Lower lobe of right lung (tissue), 2 donors: ENCODE measurements at regions not wholly inside any gene's neighbourhood (a gene's known extent, or its start where the extent isn't known, plus 50 kb on each side); places are given as distances from the start of the nearest gene placed in this dataset.
A peak's percentile ranks its signal among the peaks of the same experiment; 100 is the strongest.

ENCODE experiments used
- ATAC-seq, 2 donors: fragments of 200-7000 bp; cut with Tn5 transposase; one replicate each; pipeline ENCODE4 v1.9.1; 2020 to 2022; ENCODE audit warnings: mild to moderate bottlenecking in 2 of 2, moderate library complexity in 2 of 2
- DNase-seq: peaks from one replicate; pipeline ENCODE4 v3.0.0-alpha.2; 2020
- H3K27ac ChIP-seq: fragments of 200-600 bp; one replicate; pipeline ENCODE4 v1.8.0; 2022
- H3K27me3 ChIP-seq: fragments of 200-600 bp; one replicate; pipeline ENCODE4 v1.8.0; 2022; ENCODE audit warnings: low read depth
- H3K36me3 ChIP-seq: fragments of 200-600 bp; one replicate; pipeline ENCODE4 v1.8.0; 2022; ENCODE audit warnings: mild to moderate bottlenecking
- H3K4me1 ChIP-seq: fragments of 200-600 bp; one replicate; pipeline ENCODE4 v1.8.0; 2022
- H3K4me3 ChIP-seq: fragments of 200-600 bp; one replicate; pipeline ENCODE4 v1.8.0; 2022; ENCODE audit warnings: mild to moderate bottlenecking
- H3K9me3 ChIP-seq: fragments of 200-600 bp; one replicate; pipeline ENCODE4 v1.8.0; 2022
- intact Hi-C: fragments of 100-400 bp; cut with DNase I; formaldehyde crosslinking; loops from one replicate; pipeline ENCODE4 v1.11.0; 2022
- TF ChIP-seq, protein P1 (sequence below): fragments of 200-600 bp; IDR thresholded peaks from one replicate; pipeline ENCODE4 v1.8.0; 2022; ENCODE audit warnings: antibody characterized with exemption, mild to moderate bottlenecking
- donor health status: DM: no; HTN: yes; CAD: no; lungs with severe emphysema.

DNA sequence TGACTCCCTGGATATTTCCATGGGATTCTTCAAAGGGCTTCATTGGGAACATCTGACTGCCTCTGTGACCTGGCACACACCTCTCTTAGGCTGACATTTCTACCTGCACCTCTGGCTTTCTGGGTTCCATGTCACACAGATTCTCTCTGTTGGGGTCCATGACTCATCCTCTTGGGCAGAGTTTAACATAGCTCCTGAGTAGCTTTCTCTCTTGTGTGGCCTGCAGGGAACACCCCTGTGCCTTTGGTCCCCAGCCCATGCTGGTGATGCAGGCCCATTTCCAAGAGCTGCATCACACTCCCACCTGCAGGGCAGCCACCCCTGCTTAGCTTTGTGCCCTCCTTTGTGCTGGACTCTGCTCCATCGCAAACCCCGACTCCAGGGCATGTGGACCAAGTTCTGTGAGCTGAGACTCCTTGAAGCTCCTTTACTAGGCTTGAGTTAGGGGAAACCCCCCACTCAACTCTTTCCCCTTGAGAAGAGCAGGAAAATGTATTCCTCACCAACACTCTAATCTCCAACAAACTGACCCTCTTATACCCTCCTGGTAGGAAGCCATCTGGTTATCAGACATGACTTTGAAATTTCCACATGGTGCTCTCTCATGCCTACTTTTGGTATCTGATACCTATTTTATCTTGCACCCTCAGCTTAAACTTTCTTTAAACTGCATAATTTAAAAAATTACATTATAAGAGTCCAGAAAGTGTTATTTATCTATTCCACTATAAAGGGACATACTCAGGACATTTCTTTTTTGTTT is 93.3 kb downstream of the ZNF777 start:
- no peaks in the 10 kb centered on the region for H3K4me1 ChIP-seq
- H3K36me3 ChIP-seq, result no peaks in the 10 kb centered on the region
- DNase-seq, result no peak
- intact Hi-C loops, result no loop called here
- no peak for ATAC-seq
- peaks cover 8% of the 10 kb centered on the region for H3K9me3 ChIP-seq
- H3K4me3 ChIP-seq, result no peak overlapping the region
- H3K27ac ChIP-seq, result no peak overlapping the region
- no peaks in the 10 kb centered on the region for H3K27me3 ChIP-seq
- TF ChIP-seq, protein P1, sequence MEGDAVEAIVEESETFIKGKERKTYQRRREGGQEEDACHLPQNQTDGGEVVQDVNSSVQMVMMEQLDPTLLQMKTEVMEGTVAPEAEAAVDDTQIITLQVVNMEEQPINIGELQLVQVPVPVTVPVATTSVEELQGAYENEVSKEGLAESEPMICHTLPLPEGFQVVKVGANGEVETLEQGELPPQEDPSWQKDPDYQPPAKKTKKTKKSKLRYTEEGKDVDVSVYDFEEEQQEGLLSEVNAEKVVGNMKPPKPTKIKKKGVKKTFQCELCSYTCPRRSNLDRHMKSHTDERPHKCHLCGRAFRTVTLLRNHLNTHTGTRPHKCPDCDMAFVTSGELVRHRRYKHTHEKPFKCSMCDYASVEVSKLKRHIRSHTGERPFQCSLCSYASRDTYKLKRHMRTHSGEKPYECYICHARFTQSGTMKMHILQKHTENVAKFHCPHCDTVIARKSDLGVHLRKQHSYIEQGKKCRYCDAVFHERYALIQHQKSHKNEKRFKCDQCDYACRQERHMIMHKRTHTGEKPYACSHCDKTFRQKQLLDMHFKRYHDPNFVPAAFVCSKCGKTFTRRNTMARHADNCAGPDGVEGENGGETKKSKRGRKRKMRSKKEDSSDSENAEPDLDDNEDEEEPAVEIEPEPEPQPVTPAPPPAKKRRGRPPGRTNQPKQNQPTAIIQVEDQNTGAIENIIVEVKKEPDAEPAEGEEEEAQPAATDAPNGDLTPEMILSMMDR, result no peak

DNA sequence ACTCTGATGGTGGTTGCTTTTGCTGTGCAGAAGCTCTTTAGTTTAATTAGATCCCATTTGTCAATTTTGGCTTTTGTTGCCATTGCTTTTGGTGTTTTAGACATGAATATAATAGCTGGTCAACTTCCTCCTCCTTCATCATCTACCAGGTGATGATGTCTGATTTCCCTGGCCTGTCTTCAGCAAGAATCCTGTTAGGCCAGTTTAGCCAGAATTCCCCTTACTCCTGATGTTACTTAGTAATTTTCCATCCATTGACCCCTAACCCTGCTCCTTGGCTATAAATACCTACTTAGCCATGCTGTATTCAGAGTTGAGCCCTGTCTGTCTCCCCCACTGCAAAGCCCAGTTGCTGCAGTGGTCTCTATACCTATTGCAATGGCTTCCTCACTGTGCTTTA is 91.4 kb downstream of the ZNF777 start:
- Histone ChIP-seq H3K4me1 (no peaks in the 10 kb centered on the region), H3K36me3 (no peaks in the 10 kb centered on the region), H3K27me3 (no peaks in the 10 kb centered on the region), H3K9me3 (peaks cover 7% of the 10 kb centered on the region), H3K4me3 (no peak overlapping the region), H3K27ac (no peak overlapping the region)
- no peak for DNase-seq
- ATAC-seq, result no peak
- TF ChIP-seq, protein P1, result no peak
- intact Hi-C loops, result no loop called here

DNA sequence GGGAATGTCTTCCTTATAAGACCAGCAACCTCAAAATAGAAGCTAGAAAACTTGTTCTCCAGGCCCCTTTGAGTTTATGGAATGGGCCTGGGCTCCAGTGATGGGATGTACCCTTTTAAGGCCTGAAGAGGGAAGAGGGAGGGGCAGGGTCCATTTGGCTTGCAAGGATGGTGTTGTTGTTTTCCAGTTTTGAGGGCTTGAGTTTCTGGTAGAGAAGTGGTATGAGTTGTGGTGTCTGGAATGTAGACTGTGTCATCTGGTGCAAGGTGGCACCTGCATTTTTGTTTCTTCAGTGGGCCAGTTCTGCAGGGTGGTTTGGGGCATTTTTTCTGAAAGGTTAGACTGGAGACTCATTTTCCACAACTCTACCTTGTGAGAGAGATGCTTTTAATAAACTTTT is 90.1 kb downstream of the ZNF777 start:
- TF ChIP-seq, protein P1, result no peak
- intact Hi-C loops, result no loop called here
- H3K9me3 ChIP-seq, result no peaks in the 10 kb centered on the region
- H3K36me3 ChIP-seq, result no peaks in the 10 kb centered on the region
- H3K4me3 ChIP-seq, result no peak overlapping the region
- ATAC-seq (peak in 1 of 2 donors; percentile 16), DNase-seq (no peak)
- H3K4me1 ChIP-seq, result no peaks in the 10 kb centered on the region
- no peak overlapping the region for H3K27ac ChIP-seq
- H3K27me3 ChIP-seq, result no peaks in the 10 kb centered on the region

DNA sequence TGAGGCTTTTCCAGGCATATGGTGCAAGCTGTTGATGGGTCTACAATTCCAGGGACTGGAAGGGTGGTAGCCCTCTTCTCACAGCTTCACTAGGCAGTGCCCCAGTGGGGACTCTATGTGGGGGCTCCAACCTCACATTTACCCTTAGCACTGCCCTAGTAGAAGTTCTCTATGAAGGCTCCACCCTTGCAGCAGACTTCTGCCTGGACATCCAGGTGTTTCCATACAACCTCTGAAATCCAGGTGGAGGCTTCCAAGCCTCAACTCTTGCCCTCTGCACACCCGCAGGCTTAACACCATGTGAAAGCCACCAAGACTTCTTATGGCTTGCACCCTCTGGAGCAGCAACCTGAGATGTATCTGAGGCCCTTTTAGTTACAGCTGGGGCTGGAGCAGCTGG is 87.8 kb downstream of the ZNF777 start:
- Histone ChIP-seq H3K4me3 (no peak overlapping the region), H3K27ac (no peak overlapping the region), H3K27me3 (no peaks in the 10 kb centered on the region), H3K9me3 (no peaks in the 10 kb centered on the region), H3K4me1 (no peaks in the 10 kb centered on the region), H3K36me3 (no peaks in the 10 kb centered on the region)
- intact Hi-C loops, result no loop called here
- DNase-seq (no peak), ATAC-seq (no peak)
- TF ChIP-seq, protein P1, result no peak

DNA sequence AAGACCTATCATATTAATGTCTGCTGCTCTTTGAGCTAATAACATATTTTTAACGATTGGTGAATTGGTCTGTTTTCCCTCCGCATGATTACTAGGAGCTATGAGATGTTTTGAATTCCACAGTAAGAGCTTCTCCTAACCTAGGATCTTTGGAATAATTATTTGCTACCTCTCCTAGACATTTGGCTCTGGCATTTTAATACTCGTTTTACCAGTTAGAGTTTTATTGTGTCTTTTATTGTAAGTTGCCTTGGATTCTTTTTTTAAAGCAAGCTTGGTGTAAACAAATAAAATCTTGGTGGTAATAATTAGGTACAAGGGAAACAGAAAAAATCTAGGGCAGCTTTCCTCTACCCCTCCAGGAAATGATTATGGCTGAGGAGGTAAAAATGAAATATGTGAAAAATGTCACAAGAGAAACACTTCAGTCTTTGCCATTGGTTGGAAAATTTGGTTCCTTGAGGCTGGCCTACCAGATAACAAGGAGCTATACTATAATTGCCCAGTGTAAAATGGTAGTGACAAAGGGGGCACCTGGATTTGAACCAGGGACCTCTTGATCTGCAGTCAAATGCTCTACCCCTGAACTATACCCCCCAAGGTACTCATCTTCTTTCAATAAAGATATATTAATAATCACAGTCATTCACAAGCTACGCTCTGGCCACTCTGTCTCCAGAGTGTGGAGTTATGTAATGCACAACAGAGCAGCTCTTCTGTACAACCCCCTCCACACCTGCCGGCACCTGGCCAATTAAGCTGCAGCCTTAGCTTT is 85.4 kb downstream of the ZNF777 start:
- DNase-seq (no peak), ATAC-seq (no peak)
- TF ChIP-seq, protein P1, result no peak
- Histone ChIP-seq H3K4me1 (no peaks in the 10 kb centered on the region), H3K36me3 (no peaks in the 10 kb centered on the region), H3K27ac (no peak overlapping the region), H3K27me3 (no peaks in the 10 kb centered on the region), H3K9me3 (peaks cover 10% of the 10 kb centered on the region), H3K4me3 (no peak overlapping the region)
- intact Hi-C loops, result no loop called here
